B cell (primary cell): ENCODE measurements at regions not wholly inside any gene's neighbourhood (a gene's known extent, or its start where the extent isn't known, plus 50 kb on each side); places are given as distances from the start of the nearest gene placed in this dataset.

Experiments
- EZH2 ChIP-seq: IDR thresholded peaks from 2 replicates; pipeline ENCODE4 v1.6.1; 2012; ENCODE audit warnings: borderline replicate concordance, low read depth, mild to moderate bottlenecking, moderate library complexity, low read length; ENCODE audit not compliant: insufficient read depth, poor library complexity, severe bottlenecking
- TF ChIP-seq, protein P1 (sequence below): fragments of 200-600 bp; IDR thresholded peaks from one replicate; pipeline ENCODE4 v1.8.0; 2022; ENCODE audit warnings: antibody characterized with exemption, mild to moderate bottlenecking

GRCh38 chr4:167885872-167886271 is 206.5 kb upstream of the ANXA10 start:
- TF ChIP-seq, protein P1, sequence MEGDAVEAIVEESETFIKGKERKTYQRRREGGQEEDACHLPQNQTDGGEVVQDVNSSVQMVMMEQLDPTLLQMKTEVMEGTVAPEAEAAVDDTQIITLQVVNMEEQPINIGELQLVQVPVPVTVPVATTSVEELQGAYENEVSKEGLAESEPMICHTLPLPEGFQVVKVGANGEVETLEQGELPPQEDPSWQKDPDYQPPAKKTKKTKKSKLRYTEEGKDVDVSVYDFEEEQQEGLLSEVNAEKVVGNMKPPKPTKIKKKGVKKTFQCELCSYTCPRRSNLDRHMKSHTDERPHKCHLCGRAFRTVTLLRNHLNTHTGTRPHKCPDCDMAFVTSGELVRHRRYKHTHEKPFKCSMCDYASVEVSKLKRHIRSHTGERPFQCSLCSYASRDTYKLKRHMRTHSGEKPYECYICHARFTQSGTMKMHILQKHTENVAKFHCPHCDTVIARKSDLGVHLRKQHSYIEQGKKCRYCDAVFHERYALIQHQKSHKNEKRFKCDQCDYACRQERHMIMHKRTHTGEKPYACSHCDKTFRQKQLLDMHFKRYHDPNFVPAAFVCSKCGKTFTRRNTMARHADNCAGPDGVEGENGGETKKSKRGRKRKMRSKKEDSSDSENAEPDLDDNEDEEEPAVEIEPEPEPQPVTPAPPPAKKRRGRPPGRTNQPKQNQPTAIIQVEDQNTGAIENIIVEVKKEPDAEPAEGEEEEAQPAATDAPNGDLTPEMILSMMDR = no peak
- TF ChIP-seq EZH2 = no peak
